DND-41 (cell line): ENCODE measurements at regions not wholly inside any gene's neighbourhood (a gene's known extent, or its start where the extent isn't known, plus 50 kb on each side); places are given as distances from the start of the nearest gene placed in this dataset.
"Not testable (repeated sequence)": the region's sequence is repeated elsewhere in the genome, so short reads cannot be mapped to it uniquely, and the experiment has no call there.

Experiments used
- ATAC-seq: fragments of 200-7000 bp; cut with Tn5 transposase; 3 replicates; pipeline ENCODE4 v1.9.1; 2021; ENCODE audit warnings: low read depth; ENCODE audit not compliant: insufficient read depth
- DNase-seq: peaks from one replicate; pipeline ENCODE4 v3.0.0-alpha.2; 2020
- H2AFZ ChIP-seq: 2 replicates; pipeline ENCODE4 v1.6.0; 2012; ENCODE audit warnings: low read depth, low read length
- H3K27ac ChIP-seq: 2 replicates; pipeline ENCODE4 v1.5.1; 2012; ENCODE audit warnings: low read length, inconsistent platforms
- H3K27me3 ChIP-seq: fragments of 200-600 bp; sonication (generic); 2 replicates; pipeline ENCODE4 v1.6.0; 2012; ENCODE audit warnings: low read length, mild to moderate bottlenecking, inconsistent platforms; ENCODE audit not compliant: insufficient read depth, poor library complexity
- H3K36me3 ChIP-seq: 2 replicates; pipeline ENCODE4 v1.5.1; 2012; ENCODE audit warnings: low read length, inconsistent platforms; ENCODE audit not compliant: insufficient read depth
- H3K4me1 ChIP-seq: 2 replicates; pipeline ENCODE4 v1.5.1; 2012; ENCODE audit warnings: mild to moderate bottlenecking, low read length; ENCODE audit not compliant: insufficient read depth
- H3K4me2 ChIP-seq: 2 replicates; pipeline ENCODE4 v1.6.0; 2012; ENCODE audit warnings: mild to moderate bottlenecking, moderate library complexity, low read length, inconsistent platforms; ENCODE audit not compliant: insufficient read depth
- H3K4me3 ChIP-seq, 2 experiments: fragments of 200-600 bp in 1 of 2; shearing (Covaris generic) in 1 of 2; 2 replicates each; pipeline ENCODE4 v1.5.1; 2012 to 2016; ENCODE audit warnings: inconsistent platforms in 2 of 2, low read length in 2 of 2, mild to moderate bottlenecking in 2 of 2, low read depth in 1 of 2, moderate library complexity in 1 of 2
- H3K79me2 ChIP-seq: 2 replicates; pipeline ENCODE4 v1.6.0; 2012; ENCODE audit warnings: low read length, inconsistent platforms; ENCODE audit not compliant: insufficient read depth
- H3K9ac ChIP-seq: 2 replicates; pipeline ENCODE4 v1.6.0; 2012; ENCODE audit warnings: low read depth, mild to moderate bottlenecking, inconsistent platforms, low read length, moderate library complexity
- H3K9me3 ChIP-seq: 2 replicates; pipeline ENCODE4 v1.5.1; 2012; ENCODE audit warnings: low read length, moderate library complexity, mild to moderate bottlenecking, inconsistent platforms; ENCODE audit not compliant: insufficient read depth, severe bottlenecking
- H4K20me1 ChIP-seq: 2 replicates; pipeline ENCODE4 v1.6.0; 2012; ENCODE audit warnings: low read length; ENCODE audit not compliant: insufficient read depth
- CTCF ChIP-seq: IDR thresholded peaks from 2 replicates; pipeline ENCODE4 v1.5.1; 2012; ENCODE audit warnings: borderline replicate concordance, low read length, moderate library complexity, mild to moderate bottlenecking; ENCODE audit not compliant: poor library complexity, severe bottlenecking; ENCODE audit errors: extremely low read depth
- EZH2 ChIP-seq: IDR thresholded peaks from 3 replicates; pipeline ENCODE4 v1.6.1; 2012; ENCODE audit warnings: borderline replicate concordance, low read depth, mild to moderate bottlenecking, moderate library complexity, low read length, inconsistent platforms; ENCODE audit not compliant: severe bottlenecking

GRCh38 chr13:64130600-64130999 is 2715.0 kb upstream of the PCDH20 start:
- Histone ChIP-seq H3K4me2 (no peak overlapping the region), H3K36me3 (no peaks in the 10 kb centered on the region), H2AFZ (no peak overlapping the region), H3K27ac (no peak overlapping the region), H3K4me3 (no peak overlapping the region), H3K4me1 (no peaks in the 10 kb centered on the region), H3K9me3 (no peaks in the 10 kb centered on the region), H4K20me1 (no peaks in the 10 kb centered on the region), H3K27me3 (no peaks in the 10 kb centered on the region), H3K79me2 (no peaks in the 10 kb centered on the region), H3K9ac (no peak overlapping the region)
- no peak for ATAC-seq
- no peak for DNase-seq
- TF ChIP-seq EZH2 (no peak), CTCF (no peak)

GRCh38 chr13:64130171-64130570 is 2714.5 kb upstream of the PCDH20 start:
- H3K27ac ChIP-seq, result no peak overlapping the region
- no peaks in the 10 kb centered on the region for H3K36me3 ChIP-seq
- H3K27me3 ChIP-seq, result no peaks in the 10 kb centered on the region
- no peak overlapping the region for H3K9ac ChIP-seq
- H3K79me2 ChIP-seq, result no peaks in the 10 kb centered on the region
- H2AFZ ChIP-seq, result no peak overlapping the region
- H3K9me3 ChIP-seq, result no peaks in the 10 kb centered on the region
- no peak for TF ChIP-seq EZH2
- no peak for TF ChIP-seq CTCF
- no peaks in the 10 kb centered on the region for H3K4me1 ChIP-seq
- no peak overlapping the region for H3K4me2 ChIP-seq
- H3K4me3 ChIP-seq, result no peak overlapping the region
- ATAC-seq (no peak), DNase-seq (no peak)
- no peaks in the 10 kb centered on the region for H4K20me1 ChIP-seq

GRCh38 chr13:64127856-64128255 is 2712.2 kb upstream of the PCDH20 start:
- Histone ChIP-seq H3K9ac (no peak overlapping the region), H3K27me3 (no peaks in the 10 kb centered on the region), H3K36me3 (no peaks in the 10 kb centered on the region), H3K4me1 (no peaks in the 10 kb centered on the region), H3K9me3 (no peaks in the 10 kb centered on the region), H4K20me1 (no peaks in the 10 kb centered on the region), H3K4me2 (no peak overlapping the region), H2AFZ (no peak overlapping the region), H3K4me3 (no peak overlapping the region), H3K27ac (no peak overlapping the region), H3K79me2 (no peaks in the 10 kb centered on the region)
- ATAC-seq, result no peak
- DNase-seq, result no peak
- no peak for TF ChIP-seq CTCF
- no peak for TF ChIP-seq EZH2

- Histone ChIP-seq H3K9me3 (no peaks in the 10 kb centered on the region), H3K4me1 (no peaks in the 10 kb centered on the region), H3K79me2 (no peaks in the 10 kb centered on the region), H3K36me3 (no peaks in the 10 kb centered on the region), H3K4me2 (no peak overlapping the region), H3K27ac (no peak overlapping the region), H3K4me3 (no peak overlapping the region), H2AFZ (no peak overlapping the region), H3K27me3 (no peaks in the 10 kb centered on the region), H3K9ac (no peak overlapping the region), H4K20me1 (no peaks in the 10 kb centered on the region)
- TF ChIP-seq EZH2 (no peak), CTCF (no peak)
- DNase-seq, result no peak
- ATAC-seq, result no peak
Measured at GRCh38 chr13:64127192-64127591, 2711.5 kb upstream of the PCDH20 start.

- not testable (repeated sequence) for H3K4me2 ChIP-seq, H4K20me1 ChIP-seq, DNase-seq, H3K27ac ChIP-seq, H2AFZ ChIP-seq, H3K27me3 ChIP-seq, H3K9me3 ChIP-seq, ATAC-seq, H3K36me3 ChIP-seq, H3K4me1 ChIP-seq, H3K9ac ChIP-seq, H3K79me2 ChIP-seq, H3K4me3 ChIP-seq
Measured at GRCh38 chr13:64121023-64121709, 2705.5 kb upstream of the PCDH20 start.
